HG02588 (cell line): ENCODE measurements at regions not wholly inside any gene's neighbourhood (a gene's known extent, or its start where the extent isn't known, plus 50 kb on each side); places are given as distances from the start of the nearest gene placed in this dataset.

Source experiments
- ATAC-seq: cut with Tn5 transposase; IDR thresholded peaks from one replicate; pipeline ENCODE4 v1.9.1; 2021; ENCODE audit warnings: mild to moderate bottlenecking, moderate library complexity; ENCODE audit not compliant: unreplicated experiment

DNA sequence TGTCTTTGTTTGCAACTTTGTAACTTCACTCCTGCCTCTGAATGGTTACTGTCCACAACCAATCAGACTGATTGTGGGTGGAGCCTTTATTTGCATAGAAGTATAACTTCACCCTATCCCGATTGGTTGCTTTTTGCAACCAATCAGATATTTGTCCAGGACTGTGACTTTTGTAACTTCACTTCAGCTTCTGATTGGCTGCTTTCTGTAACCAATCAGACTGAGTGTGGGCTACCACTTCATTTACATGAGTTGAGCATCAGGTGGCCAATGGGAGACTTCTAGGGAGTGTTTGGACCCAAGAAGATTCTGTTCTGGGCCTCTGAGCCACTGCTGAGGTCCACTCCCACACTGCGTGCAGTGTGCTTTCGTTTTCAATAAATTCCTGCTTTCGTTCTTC lies 1810.7 kb upstream of the CDH6 start:
- no peak for ATAC-seq

DNA sequence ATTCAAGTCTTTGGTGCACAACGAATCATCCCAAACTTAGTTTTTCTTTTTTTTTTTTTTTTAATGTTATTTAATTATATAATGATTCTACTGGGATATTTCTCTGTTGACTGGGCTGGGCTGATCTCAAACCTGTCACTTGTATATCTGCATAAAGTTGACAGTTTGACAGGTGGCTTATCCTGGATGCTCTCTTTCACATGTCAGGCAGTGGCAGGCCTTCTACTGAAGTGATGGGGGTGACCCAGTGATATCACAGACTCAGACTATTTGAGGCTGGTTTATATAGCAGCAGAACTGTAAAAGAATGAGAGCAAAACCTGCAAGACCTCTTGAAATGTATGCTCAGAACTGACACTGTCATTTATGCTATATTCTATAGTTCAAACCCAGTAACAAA lies 1813.5 kb upstream of the CDH6 start:
- no peak for ATAC-seq

GRCh38 chr5:29379619-29380018 lies 1813.9 kb upstream of the CDH6 start:
- ATAC-seq, result no peak

DNA sequence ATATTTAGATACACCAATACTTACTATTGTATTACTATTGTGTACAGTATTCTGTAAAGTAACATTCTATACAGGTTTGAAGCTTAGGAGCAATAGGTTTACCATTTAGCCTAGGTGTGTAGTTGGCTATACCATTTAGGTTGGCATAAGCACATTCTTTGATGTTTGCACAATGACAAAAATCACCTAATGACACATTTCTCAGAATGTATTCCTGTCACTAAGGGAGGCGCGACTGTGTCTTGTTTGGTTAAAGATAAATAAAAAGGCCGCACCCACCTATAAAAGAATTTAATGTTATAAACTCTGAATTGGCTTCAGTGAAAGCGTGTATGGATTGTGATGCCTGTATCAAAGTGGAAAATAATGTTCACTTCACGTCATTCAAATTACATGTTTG lies 1815.4 kb upstream of the CDH6 start:
- ATAC-seq, result no peak

- no peak for ATAC-seq
Observed at GRCh38 chr5:29370248-29370647, 1823.2 kb upstream of the CDH6 start.

DNA sequence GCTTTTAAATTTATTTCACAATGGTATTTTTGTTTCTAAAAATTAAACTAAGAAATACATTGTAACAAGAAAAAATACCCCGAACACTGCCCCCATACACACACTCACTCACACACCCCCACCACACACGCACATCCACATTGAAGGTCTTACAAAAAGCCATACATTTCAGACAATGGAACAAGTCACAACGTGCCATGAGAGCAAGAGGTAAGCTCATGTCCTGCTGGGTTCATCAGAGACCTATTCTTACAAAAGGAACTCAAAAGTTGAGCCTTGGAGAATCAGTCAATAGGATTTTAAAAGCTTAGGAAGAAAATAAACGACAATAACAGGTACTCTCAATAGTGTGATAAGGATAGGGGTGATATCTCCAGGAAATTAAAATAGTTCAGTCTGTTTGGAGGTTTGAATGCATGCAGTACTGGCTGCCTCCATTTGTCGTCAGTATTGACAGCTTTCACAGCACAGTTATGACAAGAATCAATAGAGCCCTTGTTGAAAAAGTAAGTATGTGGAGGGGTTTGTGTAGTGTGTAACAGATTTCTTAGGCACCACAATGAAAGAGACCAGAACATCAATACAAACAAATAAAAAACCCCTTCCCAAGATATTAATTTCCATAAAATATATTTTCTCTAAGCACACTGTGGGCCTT lies 1826.2 kb upstream of the CDH6 start:
- no peak for ATAC-seq

DNA sequence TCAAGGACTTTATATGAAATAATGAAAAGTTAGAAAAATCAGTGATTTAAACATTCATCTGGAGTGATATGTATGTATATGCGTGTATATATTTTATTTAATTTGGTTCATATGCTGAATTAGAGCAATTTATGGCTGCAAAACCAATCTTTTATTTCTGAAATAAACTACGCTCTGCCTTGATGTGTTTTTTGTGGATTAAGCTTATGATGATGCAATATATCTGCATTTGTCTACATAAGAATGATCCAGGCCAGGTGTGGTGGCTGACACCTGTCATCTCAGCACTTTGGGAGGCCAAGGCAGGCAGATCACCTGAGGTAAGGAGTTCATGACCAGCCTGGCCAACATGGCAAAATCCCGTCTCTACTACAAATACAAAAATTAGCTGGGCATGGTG lies 1842.3 kb upstream of the CDH6 start:
- ATAC-seq, result no peak

- no peak for ATAC-seq
Observed at GRCh38 chr5:29337030-29337429, 1856.5 kb upstream of the CDH6 start.

- no peak for ATAC-seq
Observed at GRCh38 chr5:29321591-29321990, 1871.9 kb upstream of the CDH6 start.

DNA sequence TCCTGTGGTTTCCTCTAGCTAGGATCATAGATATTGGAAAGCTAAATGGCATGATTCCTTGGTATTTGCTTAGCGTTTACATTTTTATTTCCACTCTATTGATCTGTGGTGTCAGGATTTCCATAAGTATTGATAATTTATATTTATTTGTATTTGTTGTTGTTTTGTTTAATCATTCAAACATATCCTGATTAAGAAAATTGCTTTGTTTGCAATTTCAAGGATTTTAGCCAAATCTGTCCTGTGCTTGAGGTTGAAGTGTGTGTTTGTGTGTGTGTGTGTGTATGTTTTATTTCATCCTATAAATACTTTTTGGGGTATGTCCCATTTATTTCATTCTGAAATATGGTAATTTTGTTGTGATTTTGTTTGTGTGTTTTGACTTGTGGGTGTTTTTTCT lies 1884.1 kb upstream of the CDH6 start:
- no peak for ATAC-seq

- no peak for ATAC-seq
Observed at GRCh38 chr5:29307478-29307877, 1886.0 kb upstream of the CDH6 start.

DNA sequence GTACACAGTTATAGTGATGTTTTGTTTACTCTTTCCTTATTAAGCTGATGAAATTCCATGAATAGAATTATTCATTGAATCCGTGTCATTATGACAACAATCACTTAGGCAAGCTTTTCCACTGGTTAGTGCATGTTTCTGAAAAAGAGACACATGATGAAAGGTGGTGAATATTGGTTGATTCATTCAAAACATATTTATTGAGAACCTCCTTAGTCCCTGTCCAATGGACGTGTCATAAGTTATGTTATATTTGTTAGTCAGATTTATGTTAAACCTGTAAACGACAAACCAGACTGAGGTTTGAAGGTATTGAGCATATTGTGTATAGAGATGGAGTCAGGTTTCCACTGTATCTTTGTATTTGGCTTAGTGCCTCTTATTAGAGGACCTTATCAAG lies 1888.9 kb upstream of the CDH6 start:
- no peak for ATAC-seq

GRCh38 chr5:29296548-29296947 lies 1896.9 kb upstream of the CDH6 start:
- ATAC-seq, result no peak

GRCh38 chr5:29277642-29278041 lies 1915.8 kb upstream of the CDH6 start:
- no peak for ATAC-seq

DNA sequence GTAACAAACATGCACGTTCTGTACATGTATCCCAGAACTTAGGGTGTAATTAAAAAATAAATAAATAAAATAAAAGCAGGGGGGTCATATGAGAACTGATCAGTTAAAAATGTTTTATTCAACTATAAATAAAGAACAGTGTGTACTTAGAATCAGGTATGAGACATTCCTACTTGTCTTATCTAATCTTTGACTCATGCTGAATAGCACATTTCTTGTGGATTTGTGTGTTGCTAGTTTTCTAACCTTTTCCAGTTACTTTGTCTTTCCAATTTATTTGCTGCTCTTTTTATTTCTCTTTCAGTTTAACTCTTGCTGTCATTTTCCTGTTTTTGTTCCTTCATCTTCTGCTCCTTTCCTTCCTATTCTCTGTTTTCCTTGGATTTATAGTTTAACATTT lies 1917.1 kb upstream of the CDH6 start:
- ATAC-seq, result no peak

- ATAC-seq, result no peak
Observed at GRCh38 chr5:29263915-29264351, 1929.6 kb upstream of the CDH6 start.

DNA sequence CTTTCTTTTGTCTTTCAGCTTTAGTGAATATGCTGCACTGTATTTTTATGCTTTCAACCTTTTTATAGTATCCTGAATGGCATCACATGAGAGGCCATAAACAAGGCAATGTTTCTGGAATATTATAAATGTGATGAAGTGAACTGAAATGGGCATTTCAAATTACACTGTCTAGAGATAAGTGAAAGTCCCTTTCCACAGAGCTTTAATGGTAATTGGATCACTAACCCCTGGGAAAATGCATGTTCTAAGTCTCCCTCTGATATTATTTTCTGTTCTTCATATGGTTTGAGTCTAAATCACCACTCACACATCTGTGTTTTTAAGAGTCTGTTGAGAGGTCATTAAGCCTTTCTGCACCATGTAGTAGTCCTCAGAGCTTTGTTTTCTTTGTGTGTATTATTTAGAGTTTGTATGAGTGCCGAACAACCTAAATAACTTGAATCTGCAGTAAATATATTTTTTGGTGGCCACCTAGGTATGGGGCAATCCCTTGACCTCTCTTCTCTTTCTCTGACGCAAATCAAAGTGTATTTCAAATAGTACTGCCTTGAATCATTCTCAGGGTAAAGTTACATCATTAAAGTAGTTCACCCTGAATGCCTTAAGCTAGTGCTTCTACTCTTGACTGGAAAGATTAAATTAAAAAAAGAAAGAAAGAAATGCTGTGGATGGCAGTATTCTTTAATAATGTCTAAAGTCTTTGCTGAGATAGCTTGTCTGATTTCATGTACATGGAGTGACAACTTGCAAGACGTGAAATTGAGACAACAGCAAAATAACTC lies 1931.0 kb upstream of the CDH6 start:
- no peak for ATAC-seq

- ATAC-seq, result no peak
Observed at GRCh38 chr5:29261213-29261612, 1932.3 kb upstream of the CDH6 start.

DNA sequence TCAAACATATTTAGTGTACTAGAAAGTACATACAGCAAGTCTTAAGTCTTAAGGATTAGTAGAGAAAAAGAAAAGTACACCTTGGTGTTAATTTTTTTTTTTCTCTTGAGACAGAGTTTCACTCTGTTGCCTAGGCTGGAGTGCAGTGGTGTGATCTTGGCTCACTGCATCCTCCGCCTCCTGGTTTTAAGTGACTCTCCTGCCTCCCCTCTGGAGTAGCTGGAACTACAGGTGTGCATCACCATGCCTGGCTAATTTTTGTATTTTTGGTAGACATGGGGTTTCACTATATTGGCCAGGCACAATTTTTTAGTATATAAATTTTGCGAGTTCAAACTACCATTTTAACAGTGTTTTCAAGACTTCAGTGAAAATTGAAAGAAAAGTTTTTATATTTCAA lies 1941.1 kb upstream of the CDH6 start:
- no peak for ATAC-seq

- ATAC-seq, result no peak
Observed at GRCh38 chr5:29247346-29248028, 1946.0 kb upstream of the CDH6 start.

DNA sequence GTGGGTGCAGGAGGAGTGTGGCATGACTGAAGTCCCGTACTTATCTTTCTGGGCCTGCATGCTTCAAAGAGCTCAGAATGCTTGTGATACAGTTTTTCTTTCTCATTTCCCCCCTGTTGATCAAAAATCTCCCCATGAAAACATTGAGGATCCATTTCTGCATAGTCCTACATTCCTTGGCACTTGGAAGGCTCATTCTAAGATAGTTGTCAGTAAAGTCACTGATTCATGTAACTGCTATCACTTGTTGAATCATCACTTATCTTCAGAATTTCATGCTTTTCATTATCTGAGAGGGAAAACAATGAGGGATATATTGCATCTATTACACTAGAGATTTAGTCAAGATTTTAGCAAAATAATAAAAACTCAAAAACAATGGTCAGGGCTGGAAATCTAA lies 1953.1 kb upstream of the CDH6 start:
- no peak for ATAC-seq

- ATAC-seq, result no peak
Observed at GRCh38 chr5:29239606-29240005, 1953.9 kb upstream of the CDH6 start.
